ENCODE measurements at regions not wholly inside any gene's neighbourhood (a gene's known extent, or its start where the extent isn't known, plus 50 kb on each side); places are given as distances from the start of the nearest gene placed in this dataset.

GRCh38 chr1:191155178-191155577 is 677.5 kb upstream of the BRINP3 start:
- no peaks in the 10 kb centered on the region for H3K27me3 Mint-ChIP-seq
- H3K36me3 Mint-ChIP-seq: no peaks in the 10 kb centered on the region
- no peak overlapping the region for H3K4me3 Mint-ChIP-seq
- no peak for DNase-seq
- H3K27ac Mint-ChIP-seq: no peak overlapping the region
- POLR2A ChIA-PET: no interaction called here
- no peaks in the 10 kb centered on the region for H3K4me1 Mint-ChIP-seq
- no peak for ATAC-seq
- H3K9me3 Mint-ChIP-seq: peaks cover 5 to 26% (median 12%) of the 10 kb centered on the region in 9 donors

GRCh38 chr1:191160837-191161236 is 683.2 kb upstream of the BRINP3 start:
- Mint-ChIP-seq H3K27me3 (no peaks in the 10 kb centered on the region), H3K9me3 (peaks cover 5 to 24% (median 12%) of the 10 kb centered on the region in 9 donors), H3K36me3 (no peaks in the 10 kb centered on the region), H3K4me3 (no peak overlapping the region), H3K27ac (no peak overlapping the region), H3K4me1 (no peaks in the 10 kb centered on the region)
- ATAC-seq: no peak
- POLR2A ChIA-PET: no interaction called here
- DNase-seq: no peak

GRCh38 chr1:191162762-191163161 is 685.1 kb upstream of the BRINP3 start:
- Mint-ChIP-seq H3K4me3 (no peak overlapping the region), H3K36me3 (no peaks in the 10 kb centered on the region), H3K27me3 (no peaks in the 10 kb centered on the region), H3K4me1 (no peaks in the 10 kb centered on the region), H3K9me3 (peaks cover 3 to 15% (median 5%) of the 10 kb centered on the region in 9 donors), H3K27ac (no peak overlapping the region)
- ATAC-seq (no peak), DNase-seq (no peak)
- POLR2A ChIA-PET: no interaction called here

DNA sequence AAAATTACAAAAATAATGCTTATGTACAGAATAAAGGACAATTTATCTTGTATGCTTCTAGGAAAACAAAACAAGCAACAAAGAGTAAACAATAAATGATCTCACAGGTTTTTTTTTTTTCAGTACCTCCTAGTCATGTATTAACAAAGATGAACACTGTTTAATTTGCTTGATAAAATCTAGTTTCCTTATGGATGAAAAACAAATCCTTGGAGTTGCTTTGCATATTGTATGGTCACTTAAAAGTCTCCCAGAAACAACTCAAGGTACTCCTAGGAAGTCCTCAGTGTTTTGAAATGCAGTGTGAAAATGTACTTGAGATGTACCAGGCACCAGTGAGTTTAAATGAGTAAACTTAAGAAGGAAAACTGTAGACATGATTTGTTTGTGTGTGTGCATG is 686.0 kb upstream of the BRINP3 start:
- Mint-ChIP-seq H3K27me3 (no peaks in the 10 kb centered on the region), H3K9me3 (peaks cover 0 to 12% (median 4%) of the 10 kb centered on the region in 9 donors), H3K27ac (no peak overlapping the region), H3K4me3 (no peak overlapping the region), H3K36me3 (no peaks in the 10 kb centered on the region), H3K4me1 (no peaks in the 10 kb centered on the region)
- DNase-seq (no peak), ATAC-seq (no peak)
- POLR2A ChIA-PET: no interaction called here

DNA sequence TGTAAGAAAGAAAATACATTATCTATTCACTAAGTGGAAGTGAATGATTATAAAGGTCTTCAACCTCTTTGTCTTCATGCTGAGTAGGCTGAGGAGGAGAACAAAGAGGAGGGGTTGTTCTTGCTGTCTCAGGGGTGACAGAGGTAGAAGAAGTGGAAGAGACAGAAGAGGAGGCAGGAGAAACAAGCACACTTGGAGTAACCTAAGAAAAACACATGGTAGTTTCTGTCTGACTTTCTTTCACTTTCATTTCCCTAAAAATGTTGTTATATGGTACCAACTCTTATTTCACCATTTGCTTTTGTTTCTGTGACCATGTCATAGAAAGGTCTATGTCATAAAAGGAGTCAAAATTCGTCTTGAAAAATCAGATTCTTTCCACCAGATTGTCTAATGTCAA is 696.6 kb upstream of the BRINP3 start:
- ATAC-seq (no peak), DNase-seq (no peak)
- Mint-ChIP-seq H3K4me1 (peaks cover 0 to 4% (median 0%) of the 10 kb centered on the region in 4 donors), H3K27me3 (no peaks in the 10 kb centered on the region), H3K4me3 (no peak overlapping the region), H3K27ac (no peak overlapping the region), H3K9me3 (peaks cover 0 to 17% (median 4%) of the 10 kb centered on the region in 9 donors), H3K36me3 (no peaks in the 10 kb centered on the region)
- POLR2A ChIA-PET: no interaction called here

- Mint-ChIP-seq H3K27ac (no peak overlapping the region), H3K9me3 (peaks cover 0 to 17% (median 4%) of the 10 kb centered on the region in 9 donors), H3K36me3 (no peaks in the 10 kb centered on the region), H3K27me3 (no peaks in the 10 kb centered on the region), H3K4me3 (no peak overlapping the region), H3K4me1 (peaks cover 0 to 4% (median 0%) of the 10 kb centered on the region in 4 donors)
- POLR2A ChIA-PET: no interaction called here
- no peak for ATAC-seq
- no peak for DNase-seq
Measured at GRCh38 chr1:191176131-191176530, 698.5 kb upstream of the BRINP3 start.

- DNase-seq (no peak), ATAC-seq (no peak)
- Mint-ChIP-seq H3K4me3 (no peak overlapping the region), H3K9me3 (peaks cover 0 to 18% (median 8%) of the 10 kb centered on the region in 9 donors), H3K27ac (no peak overlapping the region), H3K36me3 (no peaks in the 10 kb centered on the region), H3K27me3 (no peaks in the 10 kb centered on the region), H3K4me1 (no peaks in the 10 kb centered on the region)
- POLR2A ChIA-PET: no interaction called here
Measured at GRCh38 chr1:191206513-191207207, 729.0 kb upstream of the BRINP3 start.

DNA sequence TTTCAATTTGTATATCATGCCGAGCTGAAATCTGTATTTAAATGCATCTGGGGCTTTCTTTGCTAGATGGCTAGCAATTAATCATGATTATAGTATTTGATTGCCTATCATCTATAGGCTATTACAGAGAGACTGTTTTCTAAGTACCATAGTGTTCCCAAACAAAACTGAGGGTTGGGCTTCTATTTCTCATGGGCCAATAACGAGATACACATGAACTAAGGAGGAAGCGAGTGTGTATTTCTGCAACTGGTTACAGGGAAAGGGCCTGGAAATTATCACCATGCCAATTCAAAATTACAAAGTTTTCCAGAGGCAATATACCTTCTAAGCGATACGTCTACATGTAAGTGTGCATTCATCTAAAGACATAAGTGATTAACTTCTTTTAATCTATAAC is 744.5 kb upstream of the BRINP3 start:
- Mint-ChIP-seq H3K9me3 (peaks cover 5 to 32% (median 10%) of the 10 kb centered on the region in 9 donors), H3K27me3 (no peaks in the 10 kb centered on the region), H3K4me1 (no peaks in the 10 kb centered on the region), H3K4me3 (no peak overlapping the region), H3K27ac (no peak overlapping the region), H3K36me3 (peaks cover 0 to 8% (median 0%) of the 10 kb centered on the region in 3 donors)
- ATAC-seq: no peak
- POLR2A ChIA-PET: no interaction called here
- DNase-seq: no peak

DNA sequence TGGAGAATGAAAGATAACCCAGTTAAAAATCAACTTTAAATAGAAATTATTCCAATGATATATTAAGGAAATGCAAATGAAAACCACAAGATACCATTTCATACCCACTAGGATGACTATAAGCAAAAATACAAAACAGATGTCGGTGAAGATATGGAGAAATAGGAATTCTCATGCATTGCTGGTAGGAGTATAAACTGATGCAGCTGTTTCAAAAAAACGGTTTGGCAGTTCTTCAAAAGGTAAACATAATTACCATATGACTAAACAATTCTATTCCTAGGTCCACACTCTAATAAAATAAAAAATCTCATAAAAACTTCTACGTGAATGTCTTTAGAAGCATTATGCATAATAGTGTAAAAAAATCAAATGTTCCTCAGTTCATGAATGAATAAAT is 763.3 kb upstream of the BRINP3 start:
- no peaks in the 10 kb centered on the region for H3K4me1 Mint-ChIP-seq
- H3K27me3 Mint-ChIP-seq: no peaks in the 10 kb centered on the region
- POLR2A ChIA-PET: no interaction called here
- no peak for DNase-seq
- H3K9me3 Mint-ChIP-seq: peaks cover 5 to 25% (median 15%) of the 10 kb centered on the region in 9 donors
- H3K4me3 Mint-ChIP-seq: no peak overlapping the region
- ATAC-seq: no peak
- H3K36me3 Mint-ChIP-seq: no peaks in the 10 kb centered on the region
- no peak overlapping the region for H3K27ac Mint-ChIP-seq

GRCh38 chr1:191255354-191256054 is 777.8 kb upstream of the BRINP3 start:
- no peaks in the 10 kb centered on the region for H3K36me3 Mint-ChIP-seq
- peaks cover 7 to 48% (median 16%) of the 10 kb centered on the region in 9 donors for H3K9me3 Mint-ChIP-seq
- H3K4me1 Mint-ChIP-seq: no peaks in the 10 kb centered on the region
- no peak overlapping the region for H3K27ac Mint-ChIP-seq
- POLR2A ChIA-PET: no interaction called here
- no peak for ATAC-seq
- DNase-seq: no peak
- no peaks in the 10 kb centered on the region for H3K27me3 Mint-ChIP-seq
- H3K4me3 Mint-ChIP-seq: no peak overlapping the region

DNA sequence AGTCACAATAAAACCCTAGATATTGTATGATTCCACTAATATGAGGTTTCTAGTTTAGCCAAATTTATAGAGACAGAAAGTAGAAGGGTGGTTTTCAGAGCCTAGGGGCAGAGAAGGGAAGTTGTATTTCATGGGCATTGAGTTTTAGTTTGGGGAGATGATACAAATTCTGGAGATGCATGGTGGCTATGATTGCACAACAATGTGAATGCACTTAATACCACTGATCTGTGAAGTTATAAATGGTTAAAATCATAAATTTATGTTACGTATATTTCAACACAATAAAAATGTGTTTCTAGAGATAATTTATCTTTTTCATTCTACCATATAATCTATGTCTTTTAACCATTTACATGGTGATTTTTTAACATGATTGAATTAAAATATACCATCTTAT is 779.3 kb upstream of the BRINP3 start:
- Mint-ChIP-seq H3K4me3 (no peak overlapping the region), H3K9me3 (peaks cover 5 to 51% (median 20%) of the 10 kb centered on the region in 9 donors), H3K27me3 (no peaks in the 10 kb centered on the region), H3K27ac (no peak overlapping the region), H3K36me3 (no peaks in the 10 kb centered on the region), H3K4me1 (no peaks in the 10 kb centered on the region)
- DNase-seq: no peak
- POLR2A ChIA-PET: no interaction called here
- ATAC-seq: no peak

- no peaks in the 10 kb centered on the region for H3K36me3 Mint-ChIP-seq
- no peak overlapping the region for H3K4me3 Mint-ChIP-seq
- H3K27ac Mint-ChIP-seq: no peak overlapping the region
- no peaks in the 10 kb centered on the region for H3K4me1 Mint-ChIP-seq
- POLR2A ChIA-PET: no interaction called here
- DNase-seq (no peak), ATAC-seq (no peak)
- no peaks in the 10 kb centered on the region for H3K27me3 Mint-ChIP-seq
- H3K9me3 Mint-ChIP-seq: peaks cover 7 to 27% (median 18%) of the 10 kb centered on the region in 9 donors
Measured at GRCh38 chr1:191260056-191260455, 782.4 kb upstream of the BRINP3 start.

- POLR2A ChIA-PET: no interaction called here
- H3K27me3 Mint-ChIP-seq: no peaks in the 10 kb centered on the region
- H3K9me3 Mint-ChIP-seq: peaks cover 8 to 23% (median 16%) of the 10 kb centered on the region in 9 donors
- no peak overlapping the region for H3K4me3 Mint-ChIP-seq
- H3K4me1 Mint-ChIP-seq: no peaks in the 10 kb centered on the region
- no peak for DNase-seq
- H3K36me3 Mint-ChIP-seq: no peaks in the 10 kb centered on the region
- ATAC-seq: no peak
- no peak overlapping the region for H3K27ac Mint-ChIP-seq
Measured at GRCh38 chr1:191261111-191261510, 783.4 kb upstream of the BRINP3 start.
